ENCODE measurements at regions not wholly inside any gene's neighbourhood (a gene's known extent, or its start where the extent isn't known, plus 50 kb on each side); places are given as distances from the start of the nearest gene placed in this dataset.
"Not testable (repeated sequence)": the region's sequence is repeated elsewhere in the genome, so short reads cannot be mapped to it uniquely, and the experiment has no call there.

DNA sequence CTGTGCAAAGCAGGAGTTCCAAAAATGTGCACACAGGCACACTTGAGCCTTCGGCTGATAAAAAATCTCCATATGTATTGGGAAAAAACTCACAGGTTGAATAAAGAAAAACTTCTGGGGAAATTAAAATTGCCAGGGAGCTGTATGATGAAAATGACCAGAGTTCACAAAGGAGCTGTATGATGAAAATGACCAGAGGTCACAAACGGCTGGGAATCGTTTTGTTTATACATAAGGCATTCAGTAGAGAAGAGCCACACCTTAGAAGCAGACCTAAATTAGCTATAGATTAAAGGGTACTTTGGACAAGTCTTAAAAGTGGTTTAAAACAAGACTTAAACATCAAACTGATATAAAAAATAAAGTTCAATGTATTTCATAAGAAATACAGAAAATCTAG, 251.7 kb upstream of the TMEM132C start:
- no peak for DNase-seq (ENCODE audit: low spot score)

DNA sequence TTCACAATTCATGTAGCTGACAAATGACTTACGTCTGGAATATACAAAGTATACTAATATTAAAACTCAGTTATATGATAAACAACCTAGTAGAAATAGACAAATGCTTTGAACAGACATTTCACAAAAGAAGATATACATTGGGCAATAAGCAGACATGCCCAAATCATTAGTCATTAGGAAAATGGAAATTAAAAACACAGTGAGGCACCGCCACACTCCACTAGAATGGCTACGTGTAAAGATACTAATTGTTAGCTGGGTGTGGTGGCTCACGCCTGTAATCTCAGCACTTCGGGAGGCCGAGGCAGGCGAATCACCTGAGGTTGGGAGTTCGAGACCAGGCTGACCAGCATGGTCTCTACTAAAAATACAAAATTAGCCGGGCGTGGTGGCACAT, 248.9 kb upstream of the TMEM132C start:
- no peak for DNase-seq (ENCODE audit: low spot score)

DNA sequence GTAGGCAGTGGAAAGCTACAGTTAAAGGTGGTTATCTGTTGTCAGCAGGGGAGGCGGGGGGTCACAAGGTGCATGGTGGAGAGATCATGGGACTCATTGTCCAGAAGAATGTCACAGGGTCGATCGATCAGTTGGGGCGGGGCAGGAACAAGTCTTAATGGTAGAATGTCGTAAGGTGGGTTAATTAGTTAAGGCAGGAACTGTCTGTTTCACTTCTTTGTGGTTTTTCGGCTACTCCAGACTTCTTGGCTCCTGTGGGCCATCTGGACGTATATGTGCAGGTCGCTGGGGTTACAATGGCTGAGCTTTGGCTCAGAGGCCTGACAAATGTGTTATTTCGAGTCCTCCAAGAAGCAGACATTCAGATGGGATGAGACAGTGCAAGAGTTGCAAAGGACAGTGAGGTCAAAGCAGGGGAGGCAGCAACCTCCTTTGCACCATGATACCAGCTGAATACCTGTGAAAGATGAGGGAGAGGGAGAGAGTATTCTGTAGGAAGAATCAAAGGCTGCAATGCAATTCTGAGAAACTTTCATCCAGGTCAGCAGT, 246.9 kb upstream of the TMEM132C start:
- no peak for DNase-seq (ENCODE audit: low spot score)

DNA sequence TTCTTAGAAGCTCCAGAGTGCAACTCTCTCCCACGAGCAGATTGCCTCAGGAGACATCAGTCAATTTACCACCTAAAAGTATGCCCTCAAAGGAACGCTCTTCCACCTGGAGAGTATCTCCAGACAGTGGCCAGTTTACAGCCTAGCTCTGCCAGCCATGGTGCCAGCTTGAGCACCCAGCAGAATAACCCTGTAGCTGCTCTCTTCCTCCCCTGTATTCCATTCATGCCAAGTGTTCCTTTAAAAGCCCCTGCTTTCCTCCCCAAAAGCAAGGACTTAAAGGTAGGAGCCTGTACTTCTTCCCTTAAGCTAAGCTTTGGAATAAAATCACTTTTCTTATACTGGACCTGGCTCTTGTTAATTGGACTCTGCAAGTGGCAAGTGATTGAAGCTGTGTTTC, 245.4 kb upstream of the TMEM132C start:
- no peak for DNase-seq (ENCODE audit: low spot score)

DNA sequence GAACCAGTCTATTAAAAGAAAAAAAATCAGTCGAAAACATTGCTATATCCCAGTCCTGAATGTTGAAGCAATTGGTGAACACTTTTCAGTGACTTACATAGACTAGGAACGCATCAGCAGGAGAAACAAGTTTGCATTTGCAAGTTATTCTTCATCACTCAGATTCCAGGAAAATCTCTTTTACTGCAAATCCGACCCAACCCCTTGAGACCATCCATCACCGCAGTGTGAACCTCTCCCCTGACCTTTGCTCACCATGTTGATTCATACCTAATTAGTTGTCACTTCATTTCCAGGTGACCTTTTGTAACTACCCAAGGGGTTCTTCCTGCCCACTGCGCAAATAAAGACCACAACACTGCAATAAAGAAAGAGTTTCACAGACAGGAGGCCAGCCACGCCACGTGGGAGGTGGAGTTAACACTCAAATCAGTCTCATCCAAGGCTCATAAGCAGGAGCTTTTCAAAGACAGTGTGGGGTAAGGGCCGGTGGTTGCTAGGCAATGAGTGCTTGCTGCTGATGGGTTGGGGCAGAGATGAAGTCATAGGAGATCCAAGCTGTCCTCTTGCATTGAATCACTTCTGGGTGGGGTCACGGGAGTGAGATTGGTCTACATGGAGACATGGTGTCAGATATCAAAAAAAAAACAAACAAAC, 241.3 kb upstream of the TMEM132C start:
- no peak for DNase-seq (ENCODE audit: low spot score)

DNA sequence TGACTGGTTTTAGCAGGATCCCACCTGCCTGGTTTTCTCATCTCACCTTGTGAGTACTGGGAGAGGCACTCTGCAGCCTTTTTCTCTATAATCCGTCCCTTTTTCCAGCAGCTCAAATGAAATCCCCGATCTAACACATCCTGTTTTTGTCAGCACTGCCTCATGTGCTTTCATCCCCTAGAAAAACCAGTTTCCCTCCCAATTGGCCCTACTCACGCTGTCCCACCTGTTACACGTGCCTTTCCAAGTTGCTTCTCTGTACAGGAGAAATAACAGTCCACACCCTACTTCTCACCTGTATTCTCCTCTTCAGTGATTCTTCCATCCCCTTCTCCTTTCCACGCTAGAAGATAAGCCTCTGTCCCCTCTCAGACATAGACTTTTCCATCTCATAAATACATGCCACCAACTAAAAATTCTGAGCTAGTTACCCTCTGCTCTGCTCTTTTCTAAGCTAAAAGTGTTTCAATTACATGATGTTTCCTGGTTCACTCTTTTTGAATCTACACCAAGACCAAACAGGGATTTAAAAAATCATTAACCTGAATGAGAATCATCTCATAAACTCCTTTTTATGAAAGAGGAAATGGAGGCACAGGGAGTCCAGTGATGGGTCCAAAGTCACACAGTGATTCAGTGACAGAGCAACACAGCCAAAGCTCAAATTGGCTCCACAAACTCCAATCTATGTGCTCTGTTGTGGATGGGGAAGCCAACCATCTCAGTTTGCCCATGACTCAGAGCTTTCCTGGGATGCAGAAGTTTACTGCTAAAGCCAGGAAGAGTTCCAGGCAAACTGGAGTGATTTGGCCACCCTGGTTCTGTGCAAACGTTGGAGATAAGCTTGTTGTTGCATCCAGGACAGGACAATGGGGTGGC, 240.0 kb upstream of the TMEM132C start:
- DNase-seq (ENCODE audit: low spot score), result no peak

DNA sequence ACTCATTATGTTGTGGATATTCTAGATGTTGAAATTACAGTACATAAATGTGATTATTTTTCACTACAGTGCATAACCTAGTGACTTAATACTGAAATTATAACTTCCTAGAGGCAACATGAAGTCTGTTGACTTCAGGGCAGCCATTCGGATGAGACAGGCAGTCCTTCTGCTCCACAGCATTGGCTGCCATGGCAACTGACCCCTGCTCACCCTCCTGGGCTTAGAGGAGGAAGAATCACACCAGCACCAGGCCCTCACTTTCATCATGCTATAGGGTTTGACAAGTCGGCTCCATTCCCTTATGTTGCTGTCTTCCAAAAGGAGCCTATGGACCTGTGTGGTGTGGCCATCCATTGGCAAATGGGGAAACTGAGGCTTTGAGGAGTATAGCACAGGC, 233.5 kb upstream of the TMEM132C start:
- no peak for DNase-seq (ENCODE audit: low spot score)

DNA sequence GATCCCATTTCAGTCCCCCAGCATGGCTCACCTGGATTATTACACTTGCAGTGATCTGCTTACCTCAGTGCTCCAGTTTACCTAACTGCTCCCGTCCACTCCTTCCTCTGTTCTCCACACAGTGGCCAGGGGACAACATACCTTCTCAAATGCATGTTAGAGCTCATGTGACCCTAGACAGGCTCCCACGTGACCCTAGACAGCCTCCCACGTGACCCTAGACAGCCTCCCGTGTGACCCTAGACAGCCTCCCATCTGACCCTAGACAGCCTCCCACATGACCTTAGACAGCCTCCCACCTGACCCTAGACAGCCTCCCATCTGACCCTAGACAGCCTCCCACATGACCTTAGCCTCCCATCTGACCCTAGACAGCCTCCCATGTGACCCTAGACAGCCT, 226.0 kb upstream of the TMEM132C start:
- DNase-seq (ENCODE audit: low spot score), result no peak

DNA sequence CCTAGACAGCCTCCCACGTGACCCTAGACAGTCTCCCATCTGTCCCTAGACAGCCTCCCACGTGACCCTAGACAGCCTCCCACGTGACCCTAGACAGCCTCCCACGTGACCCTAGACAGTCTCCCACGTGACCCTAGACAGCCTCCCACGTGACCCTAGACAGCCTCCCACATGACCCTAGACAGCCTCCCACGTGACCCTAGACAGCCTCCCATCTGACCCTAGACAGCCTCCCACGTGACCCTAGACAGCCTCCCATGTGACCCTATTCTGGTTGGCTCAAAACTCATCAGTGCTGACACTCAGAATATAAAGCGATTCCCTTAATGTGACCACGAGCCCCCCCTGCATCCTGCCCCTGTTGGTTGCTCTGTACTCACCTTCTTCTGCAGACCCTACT, 224.7 kb upstream of the TMEM132C start:
- DNase-seq (ENCODE audit: low spot score), result not testable (repeated sequence)

DNA sequence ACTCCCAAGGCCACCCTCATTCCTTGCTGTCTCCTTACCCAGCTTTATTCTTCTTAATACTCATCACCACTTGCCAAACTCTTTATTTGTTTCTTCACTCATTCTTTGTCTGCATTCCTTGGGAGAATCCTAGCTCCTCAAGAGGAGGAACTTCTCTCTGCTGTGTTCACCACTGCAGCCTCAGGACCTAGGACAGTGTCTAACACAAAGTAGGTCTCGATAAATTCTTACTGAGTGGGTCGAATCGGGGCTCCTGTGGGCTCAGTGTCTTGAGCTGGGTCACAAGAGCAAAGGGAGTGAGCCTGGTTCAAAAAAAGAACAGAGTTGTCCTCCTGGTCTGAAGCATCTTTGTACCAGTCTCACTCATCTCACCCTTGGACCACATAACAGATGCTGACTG, 224.1 kb upstream of the TMEM132C start:
- no peak for DNase-seq (ENCODE audit: low spot score)

DNA sequence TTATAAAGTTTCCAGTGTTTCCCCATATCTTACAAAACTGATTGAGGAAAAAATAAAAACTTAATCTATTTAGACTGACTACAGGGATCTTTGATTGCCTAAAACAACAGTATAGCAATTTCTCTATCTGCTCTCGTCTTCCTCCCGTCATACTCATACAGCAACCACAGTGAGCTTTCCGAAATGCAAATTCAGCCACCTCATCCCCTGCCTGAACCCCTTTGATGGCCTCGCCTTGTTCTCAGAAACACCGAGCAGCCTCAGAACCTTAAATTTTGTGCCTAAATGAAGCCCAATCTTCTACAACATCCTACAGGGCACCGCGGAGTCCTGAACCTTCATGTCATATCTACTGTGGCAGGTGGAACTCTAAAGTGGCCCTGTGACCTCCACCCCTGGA, 223.7 kb upstream of the TMEM132C start:
- no peak for DNase-seq (ENCODE audit: low spot score)

DNA sequence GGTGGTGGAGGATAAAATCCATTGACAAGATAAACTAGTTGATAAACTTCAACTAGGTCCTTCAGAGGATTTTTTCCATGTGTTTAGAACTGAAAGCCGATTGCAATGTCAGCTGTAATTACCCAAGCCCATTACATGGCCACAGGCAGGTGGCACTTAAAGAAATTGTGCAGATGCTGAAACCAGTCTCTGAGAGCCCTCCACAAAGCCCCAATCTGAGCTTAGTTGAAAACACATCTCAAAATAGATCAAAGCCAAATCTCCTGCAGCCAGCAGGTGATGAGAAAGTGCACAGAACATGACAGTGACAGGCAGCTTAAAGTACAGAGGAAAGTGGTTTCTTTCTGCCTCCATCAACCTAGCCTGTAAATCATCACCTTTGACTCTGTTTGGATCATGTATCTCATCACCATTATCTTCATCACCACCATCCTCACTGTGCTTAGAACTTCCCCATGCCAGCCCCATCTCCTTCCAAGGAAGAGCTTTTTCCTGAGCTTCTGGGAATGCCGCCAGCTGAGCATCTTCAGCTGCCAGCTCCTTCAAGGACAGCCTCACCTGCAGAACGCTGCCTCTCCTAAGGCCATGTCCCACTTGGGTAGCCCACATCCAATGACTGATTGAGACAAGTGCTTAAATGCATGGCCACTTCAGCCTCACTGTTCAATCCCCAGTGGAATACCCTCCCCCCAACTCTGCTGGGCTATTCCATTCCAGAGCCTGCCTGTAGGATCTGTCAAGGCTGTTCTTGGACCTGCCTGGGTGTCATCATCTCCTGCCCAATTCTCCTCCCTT, 219.5 kb upstream of the TMEM132C start:
- DNase-seq (ENCODE audit: low spot score), result no peak

DNA sequence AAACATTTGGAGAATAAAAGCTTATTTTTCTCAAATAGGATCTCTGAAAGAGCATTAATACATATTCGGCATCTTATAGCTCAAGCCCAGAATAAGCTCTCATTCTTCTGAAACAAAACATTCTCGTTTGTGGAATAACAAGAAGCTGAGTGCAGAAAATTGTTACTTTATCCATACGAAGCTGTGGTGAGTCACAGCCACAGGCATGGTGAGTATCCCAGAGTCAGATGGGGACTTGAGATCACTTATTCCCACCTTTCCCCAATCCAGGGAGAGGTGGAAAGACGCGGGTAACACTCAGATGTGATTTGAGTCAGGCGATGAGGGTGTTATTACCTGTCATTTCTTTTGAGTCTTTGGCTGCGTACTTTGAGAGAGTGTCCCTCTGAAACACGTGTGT, 214.6 kb upstream of the TMEM132C start:
- no peak for DNase-seq (ENCODE audit: low spot score)

DNA sequence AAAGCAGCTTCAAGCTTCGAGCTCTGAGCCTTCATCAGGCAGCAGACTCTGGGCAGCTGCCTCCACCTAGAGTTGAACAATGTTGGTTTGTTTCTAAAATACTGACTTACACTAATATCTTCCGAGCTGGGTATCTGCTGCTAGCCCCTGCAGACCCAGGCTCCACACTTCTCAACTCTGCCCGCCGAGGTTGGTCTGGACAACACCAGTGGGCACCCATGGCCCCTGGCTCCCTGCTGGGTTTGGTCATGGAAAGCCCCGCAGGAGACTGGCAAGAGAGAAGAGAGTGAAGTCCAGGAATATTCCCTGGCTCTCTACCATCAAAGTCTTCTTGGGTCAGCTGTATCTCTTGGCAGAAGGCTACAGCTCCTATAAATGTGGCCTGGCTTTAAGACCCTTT, 214.2 kb upstream of the TMEM132C start:
- no peak for DNase-seq (ENCODE audit: low spot score)

DNA sequence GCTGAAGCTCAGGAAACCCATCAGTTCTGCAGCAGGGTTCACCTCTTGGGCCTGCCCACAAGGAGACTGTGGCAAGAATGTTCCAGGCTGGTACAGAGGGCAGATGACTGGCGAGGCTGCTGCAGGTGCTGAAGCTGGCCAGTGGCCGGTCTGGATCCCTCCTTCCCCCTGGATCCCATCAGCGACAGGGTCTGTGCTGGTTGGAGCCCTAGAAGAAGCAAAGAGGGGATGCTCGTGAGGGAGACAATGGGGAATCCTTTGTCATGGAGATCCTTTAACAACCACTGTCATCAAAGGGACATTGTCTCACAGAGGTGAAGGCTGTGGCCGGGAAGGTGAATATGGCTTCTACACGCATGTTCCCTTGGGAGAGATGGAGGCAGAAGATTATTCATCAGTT, 211.4 kb upstream of the TMEM132C start:
- DNase-seq (ENCODE audit: low spot score), result no peak

DNA sequence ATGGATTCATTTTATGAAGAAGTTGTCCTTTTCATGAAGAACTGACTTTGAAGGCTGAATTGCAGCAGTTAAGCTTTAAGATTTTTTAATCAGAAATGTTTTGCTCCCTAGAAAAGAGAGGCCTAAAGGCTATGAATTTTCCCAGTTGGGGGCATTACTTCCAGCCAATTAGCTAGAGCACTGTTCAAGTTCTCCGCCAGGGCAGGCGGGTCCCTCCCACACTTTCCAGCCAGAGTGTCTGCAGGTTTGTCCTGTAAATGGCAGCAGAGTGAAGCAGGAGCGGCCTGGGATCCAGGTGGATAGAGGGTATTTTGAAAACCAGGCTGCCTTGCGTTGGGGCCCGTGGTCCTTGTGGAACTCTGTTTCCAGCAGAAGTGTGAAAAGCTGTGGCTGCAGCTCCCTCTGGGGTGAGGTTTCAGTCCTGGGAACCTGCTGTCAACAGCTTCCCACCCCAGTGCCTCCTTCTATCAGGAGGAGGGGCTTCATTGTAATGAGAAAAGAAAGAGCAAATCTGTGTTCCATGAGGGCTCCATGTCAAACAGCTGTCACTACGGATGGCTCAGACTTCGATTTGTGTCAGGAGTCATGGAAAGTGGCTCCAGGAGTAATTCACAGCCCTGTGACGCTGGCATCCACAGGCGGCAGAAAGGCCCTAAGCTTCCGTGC, 210.7 kb upstream of the TMEM132C start:
- DNase-seq (ENCODE audit: low spot score), result no peak

DNA sequence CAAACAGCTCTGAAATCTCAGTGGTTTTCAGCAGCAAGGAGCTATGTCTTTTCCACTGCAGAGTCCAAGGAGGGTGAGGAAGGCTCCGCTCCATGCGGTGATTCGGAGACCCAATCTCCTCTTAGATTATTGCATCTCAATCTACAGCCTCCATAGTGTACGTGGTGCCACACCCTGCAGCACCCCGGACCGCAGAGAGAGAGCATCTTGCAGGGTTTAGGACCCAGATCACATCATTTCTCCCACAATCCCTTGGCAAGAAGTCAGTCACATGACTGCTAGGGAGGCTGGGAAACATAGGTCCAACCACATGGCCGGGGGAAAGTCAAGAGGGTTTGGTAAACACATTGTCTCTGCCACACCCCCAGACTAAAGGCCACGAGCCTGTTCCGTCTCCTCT, 209.4 kb upstream of the TMEM132C start:
- DNase-seq (ENCODE audit: low spot score), result no peak

DNA sequence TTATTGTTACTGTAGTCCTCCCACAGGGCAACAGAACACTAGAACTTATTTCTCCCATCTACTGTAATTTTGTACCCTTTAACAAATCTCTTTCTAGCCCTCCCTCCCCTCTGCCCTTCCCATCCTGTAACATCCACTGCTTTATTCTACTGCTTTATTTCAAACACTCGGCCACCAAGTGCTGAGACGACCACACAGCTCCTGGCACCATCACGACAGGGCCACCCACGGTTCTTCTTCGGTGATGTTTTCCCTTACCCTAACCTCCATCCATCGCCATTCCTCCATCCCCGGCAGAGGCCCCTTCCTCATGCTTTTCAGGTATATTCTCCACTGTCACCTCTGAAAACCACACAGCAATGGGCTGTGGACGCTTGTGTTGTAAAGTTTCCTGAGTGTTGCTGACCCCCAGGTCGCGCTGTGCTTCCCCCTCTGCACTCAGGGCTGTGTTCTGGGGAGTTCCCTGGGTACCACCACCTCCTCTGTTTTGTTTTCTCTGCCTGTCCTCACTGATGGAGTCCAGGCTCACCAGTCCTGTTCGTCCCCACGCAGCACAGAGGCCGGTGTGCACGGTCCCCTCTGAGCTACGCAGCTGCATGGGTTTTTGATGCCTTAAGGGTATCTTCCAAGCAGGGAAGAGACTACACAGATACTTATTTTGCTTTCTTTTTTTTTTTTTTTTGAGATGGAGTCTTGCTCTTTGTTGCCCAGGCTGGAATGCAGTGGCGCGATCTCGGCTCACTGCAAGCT, 207.2 kb upstream of the TMEM132C start:
- no peak for DNase-seq (ENCODE audit: low spot score)

DNA sequence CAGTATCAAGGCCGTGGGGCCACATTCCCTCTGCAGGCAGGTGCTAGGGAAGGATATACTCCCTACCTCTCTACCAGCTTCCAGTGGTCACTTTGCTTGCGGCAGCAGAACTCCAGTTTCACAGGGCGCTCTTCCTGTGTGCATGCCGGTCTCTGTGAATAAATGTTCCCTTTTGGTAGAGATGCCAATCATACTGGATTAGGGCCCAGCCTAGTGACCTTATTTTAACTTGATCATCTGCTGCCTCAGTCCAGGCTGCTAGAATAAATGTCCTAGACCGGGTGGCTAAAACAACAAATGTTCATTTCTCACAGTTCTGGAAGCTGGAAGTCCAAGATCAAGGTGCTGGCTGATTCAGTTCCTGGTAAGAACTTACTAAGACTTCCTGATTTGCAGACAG, 198.8 kb upstream of the TMEM132C start:
- DNase-seq (ENCODE audit: low spot score), result no peak

DNA sequence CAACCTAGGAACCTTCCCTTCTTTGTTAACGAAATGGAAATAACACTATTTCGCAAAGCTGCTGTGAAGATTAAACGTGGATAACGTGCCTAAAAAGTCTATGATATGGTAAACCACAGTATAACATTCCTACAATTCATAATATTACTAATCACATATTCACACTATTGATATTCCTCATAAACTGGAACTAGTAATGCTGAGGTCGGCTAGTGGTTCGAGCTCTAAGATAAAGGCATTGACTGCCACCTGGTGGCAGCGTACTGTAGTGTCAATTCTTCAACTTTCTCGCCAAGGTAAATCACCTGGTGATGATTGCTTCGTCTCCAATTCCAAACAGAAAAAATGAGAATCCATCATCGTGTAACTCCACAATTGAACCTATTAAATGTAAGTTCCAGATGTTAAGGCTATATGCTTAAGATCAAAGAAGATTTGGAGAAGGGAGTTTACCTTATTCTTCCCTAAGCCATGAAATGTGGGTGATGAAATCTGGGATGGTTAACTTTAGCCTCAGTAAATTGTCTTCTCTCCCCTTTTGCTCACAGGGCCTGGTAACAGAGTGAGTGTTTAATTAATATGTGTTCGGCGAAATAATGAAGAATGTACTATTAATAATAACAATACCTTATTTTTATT, 197.5 kb upstream of the TMEM132C start:
- DNase-seq (ENCODE audit: low spot score), result no peak
